OCI-LY7 (cell line): ENCODE measurements at regions not wholly inside any gene's neighbourhood (a gene's known extent, or its start where the extent isn't known, plus 50 kb on each side); places are given as distances from the start of the nearest gene placed in this dataset.

ENCODE experiments used
- EZH2phosphoT487 ChIP-seq: fragments of 200-600 bp; sonication (generic); IDR thresholded peaks from 2 replicates; pipeline ENCODE4 v1.6.1; 2018; ENCODE audit warnings: low read depth, borderline replicate concordance, mild to moderate bottlenecking, mixed run types, antibody characterized with exemption, low read length, moderate library complexity, mixed read lengths
- TF ChIP-seq, protein P1 (sequence below): fragments of 200-600 bp; sonication (generic); conservative IDR thresholded peaks from 2 replicates; pipeline ENCODE4 v1.5.1; 2014; ENCODE audit warnings: mild to moderate bottlenecking, antibody characterized with exemption, low read length, moderate library complexity, mixed read lengths

DNA sequence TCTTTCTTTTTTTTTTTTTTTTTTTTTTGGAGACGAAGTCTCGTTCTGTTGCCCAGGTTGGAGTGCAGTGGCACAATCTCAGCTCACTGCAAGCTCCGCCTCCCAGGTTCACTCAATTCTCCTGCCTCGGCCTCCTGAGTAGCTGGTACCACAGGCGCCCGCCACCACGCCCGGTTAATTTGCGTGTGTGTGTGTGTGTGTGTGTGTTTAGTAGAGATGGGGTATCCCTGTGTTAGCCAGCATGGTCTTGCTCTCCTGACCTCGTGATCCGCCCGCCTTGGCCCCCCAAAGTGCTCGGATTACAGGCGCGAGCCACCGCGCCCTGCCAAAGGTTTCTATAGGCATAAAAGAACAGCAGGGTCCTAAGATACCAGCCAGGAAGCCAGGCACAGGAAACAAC, 261.0 kb upstream of the CCDC54 start:
- TF ChIP-seq, protein P1, sequence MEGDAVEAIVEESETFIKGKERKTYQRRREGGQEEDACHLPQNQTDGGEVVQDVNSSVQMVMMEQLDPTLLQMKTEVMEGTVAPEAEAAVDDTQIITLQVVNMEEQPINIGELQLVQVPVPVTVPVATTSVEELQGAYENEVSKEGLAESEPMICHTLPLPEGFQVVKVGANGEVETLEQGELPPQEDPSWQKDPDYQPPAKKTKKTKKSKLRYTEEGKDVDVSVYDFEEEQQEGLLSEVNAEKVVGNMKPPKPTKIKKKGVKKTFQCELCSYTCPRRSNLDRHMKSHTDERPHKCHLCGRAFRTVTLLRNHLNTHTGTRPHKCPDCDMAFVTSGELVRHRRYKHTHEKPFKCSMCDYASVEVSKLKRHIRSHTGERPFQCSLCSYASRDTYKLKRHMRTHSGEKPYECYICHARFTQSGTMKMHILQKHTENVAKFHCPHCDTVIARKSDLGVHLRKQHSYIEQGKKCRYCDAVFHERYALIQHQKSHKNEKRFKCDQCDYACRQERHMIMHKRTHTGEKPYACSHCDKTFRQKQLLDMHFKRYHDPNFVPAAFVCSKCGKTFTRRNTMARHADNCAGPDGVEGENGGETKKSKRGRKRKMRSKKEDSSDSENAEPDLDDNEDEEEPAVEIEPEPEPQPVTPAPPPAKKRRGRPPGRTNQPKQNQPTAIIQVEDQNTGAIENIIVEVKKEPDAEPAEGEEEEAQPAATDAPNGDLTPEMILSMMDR = no peak
- no peak for TF ChIP-seq EZH2phosphoT487
